Choroid plexus epithelial cell (primary cell): ENCODE measurements at regions not wholly inside any gene's neighbourhood (a gene's known extent, or its start where the extent isn't known, plus 50 kb on each side); places are given as distances from the start of the nearest gene placed in this dataset.

Experiments
- DNase-seq: peaks from one replicate; pipeline ENCODE4 v3.0.0-alpha.2; 2010; ENCODE audit warnings: low read depth
- H3K4me3 ChIP-seq: 2 replicates; pipeline ENCODE4 v1.5.1; 2011; ENCODE audit warnings: low read depth, mild to moderate bottlenecking, control low read depth, low read length, moderate library complexity
- CTCF ChIP-seq: conservative IDR thresholded peaks from 2 replicates; pipeline ENCODE4 v1.5.1; 2011; ENCODE audit warnings: low read depth, mild to moderate bottlenecking, control low read depth, inconsistent platforms, low read length, moderate library complexity

- no peak overlapping the region for H3K4me3 ChIP-seq
- no peak for DNase-seq
- no peak for TF ChIP-seq CTCF
Measured at GRCh38 chr2:8209494-8209893, 472.4 kb upstream of the ID2 start.

GRCh38 chr2:8211384-8211783, 470.5 kb upstream of the ID2 start:
- DNase-seq = no peak
- H3K4me3 ChIP-seq = no peak overlapping the region
- TF ChIP-seq CTCF = no peak

- no peak overlapping the region for H3K4me3 ChIP-seq
- TF ChIP-seq CTCF = no peak
- DNase-seq = no peak
Measured at GRCh38 chr2:8212239-8212638, 469.6 kb upstream of the ID2 start.

- H3K4me3 ChIP-seq = no peak overlapping the region
- no peak for TF ChIP-seq CTCF
- DNase-seq = no peak
Measured at GRCh38 chr2:8214036-8214615, 467.7 kb upstream of the ID2 start.

GRCh38 chr2:8215159-8215863, 466.5 kb upstream of the ID2 start:
- TF ChIP-seq CTCF = no peak
- no peak for DNase-seq
- H3K4me3 ChIP-seq = no peak overlapping the region

- no peak overlapping the region for H3K4me3 ChIP-seq
- no peak for TF ChIP-seq CTCF
- no peak for DNase-seq
Measured at GRCh38 chr2:8215982-8216381, 465.9 kb upstream of the ID2 start.

GRCh38 chr2:8216397-8216796, 465.5 kb upstream of the ID2 start:
- no peak for TF ChIP-seq CTCF
- DNase-seq = no peak
- H3K4me3 ChIP-seq = no peak overlapping the region
